ENCODE measurements at regions not wholly inside any gene's neighbourhood (a gene's known extent, or its start where the extent isn't known, plus 50 kb on each side); places are given as distances from the start of the nearest gene placed in this dataset.
"Not testable (repeated sequence)": the region's sequence is repeated elsewhere in the genome, so short reads cannot be mapped to it uniquely, and the experiment has no call there.

- TF ChIP-seq CTCF (IDR thresholded peaks at IDR 0.05; ENCODE audit: control extremely low read depth in 1 of 3, insufficient read depth in 1 of 3, low read depth in 1 of 3, low read length in 3 of 3); RAD21 (IDR thresholded peaks at IDR 0.05 in 1 of 2, conservative IDR thresholded peaks at IDR 0.05 in 1 of 2; ENCODE audit: low read depth in 2 of 2, low read length in 2 of 2); MAX (IDR thresholded peaks at IDR 0.05); SRF (IDR thresholded peaks at IDR 0.05; ENCODE audit: low read depth, low read length); RNF2 (IDR thresholded peaks at IDR 0.05; ENCODE audit: borderline replicate concordance, low read depth, low read length, missing control alignments, poor library complexity, severe bottlenecking); EZH2 (IDR thresholded peaks at IDR 0.05; ENCODE audit: low read depth, low read length, severe bottlenecking); RBBP5 (IDR thresholded peaks at IDR 0.05; ENCODE audit: borderline replicate concordance, low read depth, low read length): not testable (repeated sequence)
- TF ChIP-seq, protein P1, sequence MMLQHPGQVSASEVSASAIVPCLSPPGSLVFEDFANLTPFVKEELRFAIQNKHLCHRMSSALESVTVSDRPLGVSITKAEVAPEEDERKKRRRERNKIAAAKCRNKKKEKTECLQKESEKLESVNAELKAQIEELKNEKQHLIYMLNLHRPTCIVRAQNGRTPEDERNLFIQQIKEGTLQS (IDR thresholded peaks at IDR 0.05; ENCODE audit: insufficient read depth, low read depth, low read length) = not testable (repeated sequence)
Measured at GRCh38 chr11:88045288-88045687, 130.0 kb downstream of the RAB38 start.
